A673 (cell line): ENCODE measurements at regions not wholly inside any gene's neighbourhood (a gene's known extent, or its start where the extent isn't known, plus 50 kb on each side); places are given as distances from the start of the nearest gene placed in this dataset.

ENCODE experiments used
- BruUV-seq: library from RNA; stranded (reverse); fragments of 400-500 nt; replicated peaks from 2 replicates; lab custom pipeline; 2021; lab: Mats Ljungman, UMichigan
- CTCF ChIA-PET: fragments of 300-600 bp; sonication (Branson Sonifier 250); formaldehyde crosslinking; loops from one replicate; lab custom pipeline; 2022; ENCODE audit warnings: antibody characterized with exemption; lab: Charles Lee
- POLR2A ChIA-PET: fragments of 300-600 bp; sonication (Branson Sonifier 250); formaldehyde crosslinking; loops from one replicate; lab custom pipeline; 2022; ENCODE audit warnings: antibody characterized with exemption; ENCODE audit not compliant: low non-redundant PET; lab: Charles Lee
- DNase-seq: peaks from one replicate; pipeline ENCODE4 v3.0.0-alpha.2; 2015; ENCODE audit warnings: low spot score
- H3K27ac ChIP-seq: fragments of 200-600 bp; sonication (generic); 2 replicates; pipeline ENCODE4 v1.5.1; 2016; ENCODE audit warnings: mixed run types, low read depth, mild to moderate bottlenecking, mixed read lengths, antibody characterized with exemption, low read length; ENCODE audit not compliant: poor library complexity, severe bottlenecking
- H3K27me3 ChIP-seq: fragments of 200-600 bp; sonication (generic); replicated peaks from 2 replicates; pipeline ENCODE4 v1.6.1; 2017; ENCODE audit warnings: mixed run types, low read depth, mild to moderate bottlenecking, mixed read lengths, antibody characterized with exemption, low read length; ENCODE audit not compliant: insufficient read depth, poor library complexity
- H3K36me3 ChIP-seq: fragments of 200-600 bp; sonication (generic); 2 replicates; pipeline ENCODE4 v1.6.1; 2016; ENCODE audit warnings: mixed run types, mild to moderate bottlenecking, mixed read lengths, antibody characterized with exemption, low read length; ENCODE audit not compliant: insufficient read depth, poor library complexity, severe bottlenecking
- H3K4me1 ChIP-seq: fragments of 200-600 bp; sonication (generic); 2 replicates; pipeline ENCODE4 v1.6.1; 2017; ENCODE audit warnings: mixed run types, mild to moderate bottlenecking, mixed read lengths, antibody characterized with exemption, low read length; ENCODE audit not compliant: insufficient read depth, poor library complexity, severe bottlenecking
- H3K4me3 ChIP-seq: fragments of 200-600 bp; sonication (generic); 2 replicates; pipeline ENCODE4 v1.5.1; 2016; ENCODE audit warnings: low read depth, mixed run types, mild to moderate bottlenecking, mixed read lengths, low read length; ENCODE audit not compliant: poor library complexity, severe bottlenecking
- H3K9me3 ChIP-seq: fragments of 200-600 bp; sonication (generic); 2 replicates; pipeline ENCODE4 v1.6.1; 2016; ENCODE audit warnings: mixed run types, low read depth, mild to moderate bottlenecking, mixed read lengths, antibody characterized with exemption, low read length; ENCODE audit not compliant: poor library complexity, severe bottlenecking
- CTCF ChIP-seq: fragments of 300-800, 200-600 bp; sonication (generic); conservative IDR thresholded peaks from 2 replicates; pipeline ENCODE4 v1.5.1; 2017; ENCODE audit warnings: low read depth, mild to moderate bottlenecking, antibody characterized with exemption, low read length, moderate library complexity, mixed read lengths
- EZH2 ChIP-seq: fragments of 200-600 bp; sonication (generic); IDR thresholded peaks from 2 replicates; pipeline ENCODE4 v1.6.1; 2017; ENCODE audit warnings: borderline replicate concordance, low read depth, mild to moderate bottlenecking, mixed read lengths, antibody characterized with exemption, low read length; ENCODE audit not compliant: poor library complexity, severe bottlenecking
- intact Hi-C: fragments of 100-400 bp; cut with micrococcal nuclease; formaldehyde crosslinking; loops from one replicate; pipeline ENCODE4 v1.10.0; 2022; ENCODE audit not compliant: unreplicated experiment

GRCh38 chr2:237020090-237020489 lies 65.6 kb upstream of the COPS8 start:
- TF ChIP-seq CTCF (no peak), EZH2 (no peak)
- no peaks in the 10 kb centered on the region for H3K9me3 ChIP-seq
- intact Hi-C loops, result no loop called here
- POLR2A ChIA-PET, result no interaction called here
- H3K27me3 ChIP-seq, result peaks cover 31% of the 10 kb centered on the region
- H3K36me3 ChIP-seq, result no peaks in the 10 kb centered on the region
- H3K4me1 ChIP-seq, result no peaks in the 10 kb centered on the region
- H3K27ac ChIP-seq, result no peak overlapping the region
- DNase-seq, result no peak
- BruUV-seq, result no TSS peak
- CTCF ChIA-PET, result no interaction called here
- no peak overlapping the region for H3K4me3 ChIP-seq

- H3K4me3 ChIP-seq, result no peak overlapping the region
- no TSS peak for BruUV-seq
- DNase-seq, result no peak
- no peak overlapping the region for H3K27ac ChIP-seq
- H3K36me3 ChIP-seq, result no peaks in the 10 kb centered on the region
- ChIA-PET CTCF (no interaction called here), POLR2A (no interaction called here)
- TF ChIP-seq CTCF (no peak), EZH2 (no peak)
- no peaks in the 10 kb centered on the region for H3K4me1 ChIP-seq
- H3K27me3 ChIP-seq, result peaks cover 34% of the 10 kb centered on the region
- no peaks in the 10 kb centered on the region for H3K9me3 ChIP-seq
- intact Hi-C loops, result no loop called here
Observed at GRCh38 chr2:237022533-237022932, 63.2 kb upstream of the COPS8 start.

- Histone ChIP-seq H3K36me3 (no peaks in the 10 kb centered on the region), H3K4me1 (no peaks in the 10 kb centered on the region), H3K4me3 (no peak overlapping the region), H3K9me3 (no peaks in the 10 kb centered on the region), H3K27ac (no peak overlapping the region), H3K27me3 (peaks cover 34% of the 10 kb centered on the region)
- CTCF ChIA-PET, result no interaction called here
- no TSS peak for BruUV-seq
- intact Hi-C loops, result no loop called here
- POLR2A ChIA-PET, result no interaction called here
- TF ChIP-seq CTCF (no peak), EZH2 (no peak)
- DNase-seq, result no peak
Observed at GRCh38 chr2:237024255-237024654, 61.4 kb upstream of the COPS8 start.
